Esophagus squamous epithelium (tissue), 5 donors: ENCODE measurements at regions not wholly inside any gene's neighbourhood (a gene's known extent, or its start where the extent isn't known, plus 50 kb on each side); places are given as distances from the start of the nearest gene placed in this dataset.
"Not testable (repeated sequence)": the region's sequence is repeated elsewhere in the genome, so short reads cannot be mapped to it uniquely, and the experiment has no call there.

Experiments used
- DNase-seq: peaks from one replicate; lab custom pipeline; 2025; lab: John Stamatoyannopoulos, UW
- H3K27ac ChIP-seq, 4 donors: fragments of 200-600 bp; sonication (generic); one replicate each; pipeline ENCODE4 v1.5.1; 2016 to 2019; ENCODE audit warnings: mild to moderate bottlenecking in 1 of 4
- H3K27me3 ChIP-seq, 4 donors: fragments of 200-600 bp; sonication (generic); 1 replicate in 3 of 4; 2 replicates in 1 of 4; pipeline versions ENCODE4 v1.5.1 to v1.6.0; 2017 to 2021; ENCODE audit warnings: antibody characterized with exemption in 1 of 4
- H3K36me3 ChIP-seq, 3 donors: fragments of 200-600 bp; sonication (generic); one replicate each; pipeline ENCODE4 v1.5.1; 2016 to 2019
- H3K4me1 ChIP-seq, 3 donors: fragments of 200-600 bp; sonication (generic); one replicate each; pipeline ENCODE4 v1.5.1; 2017 to 2019
- H3K4me3 ChIP-seq, 4 donors: fragments of 200-600 bp; sonication (generic); 1 replicate in 3 of 4; 2 replicates in 1 of 4; pipeline ENCODE4 v1.5.1; 2016 to 2019; ENCODE audit warnings: mild to moderate bottlenecking in 2 of 4, moderate library complexity in 1 of 4
- H3K9me3 ChIP-seq, 3 donors: fragments of 200-600 bp; sonication (generic); one replicate each; pipeline ENCODE4 v1.5.1; 2016 to 2019
- CTCF ChIP-seq, 6 experiments: fragments of 450-650 bp in 4 of 6; fragments of 200-600 bp in 2 of 6; sonication (generic) in 2 of 6; IDR thresholded peaks; one replicate each; pipeline ENCODE4 v1.5.1; 2016 to 2019; ENCODE audit warnings: antibody characterized with exemption in 6 of 6, mild to moderate bottlenecking in 4 of 6, moderate library complexity in 4 of 6
- POLR2A ChIP-seq, 4 donors: fragments of 450-650 bp; IDR thresholded peaks; one replicate each; pipeline ENCODE4 v1.6.1; 2017; ENCODE audit warnings: antibody characterized with exemption in 4 of 4, mild to moderate bottlenecking in 4 of 4, moderate library complexity in 3 of 4
- WGBS, 2 donors: methylation state at CpG; one replicate each; pipeline ENCODE4 v1.1.5; 2018; 5-methylcytosine and 5-hydroxymethylcytosine counted together
- intact Hi-C: fragments of 100-400 bp; cut with DNase I; formaldehyde crosslinking; loops from one replicate; pipeline ENCODE4 v1.15.0; 2022
- donor health status: DM: yes; HTN: yes; CAD: no.

GRCh38 chr14:44730860-44731259 lies 223.8 kb upstream of the FSCB start:
- no peaks in the 10 kb centered on the region for H3K9me3 ChIP-seq
- H3K4me3 ChIP-seq = no peak overlapping the region
- intact Hi-C loops = no loop called here
- no peaks in the 10 kb centered on the region for H3K36me3 ChIP-seq
- H3K27ac ChIP-seq = no peak overlapping the region
- no peaks in the 10 kb centered on the region for H3K27me3 ChIP-seq
- TF ChIP-seq CTCF (IDR thresholded peaks at IDR 0.05) (no peak), POLR2A (IDR thresholded peaks at IDR 0.05) (no peak)
- no peaks in the 10 kb centered on the region for H3K4me1 ChIP-seq
- 58 to 61% methylated on average over 3 of the region's 3 CpGs for WGBS, 2 donors
- no peak for DNase-seq

- DNase-seq, H3K4me3 ChIP-seq, intact Hi-C loops, H3K27me3 ChIP-seq, H3K36me3 ChIP-seq, H3K4me1 ChIP-seq, H3K27ac ChIP-seq: not testable (repeated sequence)
- H3K9me3 ChIP-seq = peaks cover 0 to 19% (median 4%) of the 10 kb centered on the region in 3 donors
- 7 to 27% methylated on average over 1 of the region's 1 CpG for WGBS, 2 donors
Observed at GRCh38 chr14:44721395-44721794, 214.3 kb upstream of the FSCB start.

GRCh38 chr14:44720707-44721106 lies 213.6 kb upstream of the FSCB start:
- WGBS, 2 donors = 70 to 84% methylated on average over 2 of the region's 2 CpGs
- H3K27ac ChIP-seq = no peak overlapping the region
- no peaks in the 10 kb centered on the region for H3K36me3 ChIP-seq
- H3K27me3 ChIP-seq = no peaks in the 10 kb centered on the region
- TF ChIP-seq POLR2A (IDR thresholded peaks at IDR 0.05) = no peak
- no peak for TF ChIP-seq CTCF (IDR thresholded peaks at IDR 0.05)
- H3K9me3 ChIP-seq = peaks cover 0 to 19% (median 4%) of the 10 kb centered on the region in 3 donors
- H3K4me3 ChIP-seq = no peak overlapping the region
- intact Hi-C loops = no loop called here
- DNase-seq = no peak
- no peaks in the 10 kb centered on the region for H3K4me1 ChIP-seq

GRCh38 chr14:44712024-44712815 lies 205.1 kb upstream of the FSCB start:
- intact Hi-C loops = no loop called here
- H3K4me3 ChIP-seq = no peak overlapping the region
- no peaks in the 10 kb centered on the region for H3K27me3 ChIP-seq
- H3K27ac ChIP-seq = no peak overlapping the region
- H3K4me1 ChIP-seq = no peaks in the 10 kb centered on the region
- no peak for DNase-seq
- no peak for TF ChIP-seq POLR2A (IDR thresholded peaks at IDR 0.05)
- TF ChIP-seq CTCF (IDR thresholded peaks at IDR 0.05) = no peak
- H3K9me3 ChIP-seq = no peaks in the 10 kb centered on the region
- no peaks in the 10 kb centered on the region for H3K36me3 ChIP-seq
- WGBS, 2 donors = 41% methylated on average over 9 of the region's 9 CpGs

GRCh38 chr14:44701563-44702263 lies 194.6 kb upstream of the FSCB start:
- H3K9me3 ChIP-seq = peaks cover 0 to 4% (median 0%) of the 10 kb centered on the region in 3 donors
- H3K27ac ChIP-seq = no peak overlapping the region
- no peaks in the 10 kb centered on the region for H3K27me3 ChIP-seq
- DNase-seq = no peak
- no peaks in the 10 kb centered on the region for H3K4me1 ChIP-seq
- TF ChIP-seq POLR2A (IDR thresholded peaks at IDR 0.05) (no peak), CTCF (IDR thresholded peaks at IDR 0.05) (no peak)
- no peaks in the 10 kb centered on the region for H3K36me3 ChIP-seq
- 39 to 53% methylated on average over 3 to 4 of the region's 4 CpGs for WGBS, 2 donors
- intact Hi-C loops = no loop called here
- no peak overlapping the region for H3K4me3 ChIP-seq
